OCI-LY3 (cell line): ENCODE measurements at regions not wholly inside any gene's neighbourhood (a gene's known extent, or its start where the extent isn't known, plus 50 kb on each side); places are given as distances from the start of the nearest gene placed in this dataset.
A peak's percentile ranks its signal among the peaks of the same experiment; 100 is the strongest.

ENCODE experiments used
- H2AFZ ChIP-seq: fragments of 200-600, 300-600 bp; shearing (Covaris generic); 2 replicates; pipeline ENCODE4 v1.6.0; 2014; ENCODE audit warnings: antibody characterized with exemption, low read depth, low read length
- H3K27ac ChIP-seq: fragments of 200-600, 300-600 bp; sonication (generic); 2 replicates; pipeline ENCODE4 v1.5.1; 2014; ENCODE audit warnings: mild to moderate bottlenecking, low read length, moderate library complexity, mixed read lengths
- H3K27me3 ChIP-seq: fragments of 200-600, 300-600 bp; sonication (generic); 2 replicates; pipeline ENCODE4 v1.6.1; 2014; ENCODE audit warnings: low read depth, low read length, mixed read lengths
- H3K36me3 ChIP-seq: fragments of 200-600, 300-600 bp; sonication (generic); replicated peaks from 2 replicates; pipeline ENCODE3; 2014; ENCODE audit warnings: low read depth, low read length, mixed read lengths
- H3K4me1 ChIP-seq: fragments of 300-600, 200-600 bp; sonication (generic); 2 replicates; pipeline ENCODE4 v1.6.1; 2014; ENCODE audit warnings: low read length, mixed read lengths
- H3K4me2 ChIP-seq: fragments of 200-600, 300-600 bp; sonication (generic); 2 replicates; pipeline ENCODE4 v1.6.1; 2014; ENCODE audit warnings: low read length, mixed read lengths
- H3K4me3 ChIP-seq: fragments of 300-600, 200-600 bp; sonication (generic); 2 replicates; pipeline ENCODE4 v1.5.1; 2014; ENCODE audit warnings: antibody characterized with exemption, mild to moderate bottlenecking, low read length, moderate library complexity
- H3K79me2 ChIP-seq: fragments of 300-600, 200-600 bp; shearing (Covaris generic); 2 replicates; pipeline ENCODE4 v1.6.1; 2014; ENCODE audit warnings: mild to moderate bottlenecking, low read length, mixed read lengths
- H3K9ac ChIP-seq: fragments of 300-600, 200-600 bp; shearing (Covaris generic); 2 replicates; pipeline ENCODE4 v1.6.0; 2014; ENCODE audit warnings: mild to moderate bottlenecking, low read length, moderate library complexity
- H3K9me3 ChIP-seq: fragments of 200-600, 300-600 bp; shearing (Covaris generic); 2 replicates; pipeline ENCODE4 v1.6.1; 2014; ENCODE audit warnings: low read length, mixed read lengths; ENCODE audit not compliant: insufficient read depth
- H4K20me1 ChIP-seq: fragments of 200-600, 300-600 bp; sonication (generic); 2 replicates; pipeline ENCODE4 v1.6.1; 2016; ENCODE audit warnings: low read length, mixed read lengths; ENCODE audit not compliant: insufficient read depth
- CTCF ChIP-seq: fragments of 200-600, 300-600 bp; sonication (generic); IDR thresholded peaks from 2 replicates; pipeline ENCODE4 v1.5.1; 2014; ENCODE audit warnings: antibody characterized with exemption, low read length, low read depth
- EZH2phosphoT487 ChIP-seq: fragments of 200-600 bp; shearing (Covaris generic); IDR thresholded peaks from 2 replicates; pipeline ENCODE4 v1.6.1; 2018; ENCODE audit warnings: antibody characterized with exemption, mixed run types, low read depth

GRCh38 chr12:59039005-59039404 lies 118.7 kb upstream of the LRIG3 start:
- Histone ChIP-seq H3K79me2 (no peaks in the 10 kb centered on the region), H3K4me2 (no peak overlapping the region), H3K9ac (no peak overlapping the region), H4K20me1 (no peaks in the 10 kb centered on the region), H3K9me3 (no peaks in the 10 kb centered on the region), H3K4me3 (no peak overlapping the region), H3K27me3 (no peaks in the 10 kb centered on the region), H3K4me1 (no peaks in the 10 kb centered on the region), H3K36me3 (no peaks in the 10 kb centered on the region), H2AFZ (no peak overlapping the region), H3K27ac (no peak overlapping the region)
- TF ChIP-seq CTCF (no peak), EZH2phosphoT487 (no peak)

GRCh38 chr12:59036973-59037762 lies 116.9 kb upstream of the LRIG3 start:
- Histone ChIP-seq H3K79me2 (no peaks in the 10 kb centered on the region), H4K20me1 (no peaks in the 10 kb centered on the region), H3K27ac (no peak overlapping the region), H3K4me3 (no peak overlapping the region), H3K4me1 (no peaks in the 10 kb centered on the region), H2AFZ (no peak overlapping the region), H3K36me3 (no peaks in the 10 kb centered on the region), H3K9ac (no peak overlapping the region), H3K4me2 (no peak overlapping the region), H3K9me3 (no peaks in the 10 kb centered on the region), H3K27me3 (no peaks in the 10 kb centered on the region)
- TF ChIP-seq EZH2phosphoT487 (no peak), CTCF (no peak)

GRCh38 chr12:59036347-59036746 lies 116.0 kb upstream of the LRIG3 start:
- TF ChIP-seq CTCF (no peak), EZH2phosphoT487 (no peak)

GRCh38 chr12:59031313-59031712 lies 111.0 kb upstream of the LRIG3 start:
- Histone ChIP-seq H3K9me3 (no peaks in the 10 kb centered on the region), H3K79me2 (no peaks in the 10 kb centered on the region), H3K4me3 (no peak overlapping the region), H3K9ac (no peak overlapping the region), H3K36me3 (no peaks in the 10 kb centered on the region), H3K27me3 (no peaks in the 10 kb centered on the region), H3K4me2 (peak overlapping the region; percentile 10), H4K20me1 (no peaks in the 10 kb centered on the region), H2AFZ (no peak overlapping the region), H3K4me1 (peaks cover 10% of the 10 kb centered on the region), H3K27ac (no peak overlapping the region)
- TF ChIP-seq EZH2phosphoT487, result no peak
- no peak for TF ChIP-seq CTCF

More at GRCh38 chr12:59036347-59036746, 116.0 kb upstream of the LRIG3 start:
- no peaks in the 10 kb centered on the region for H4K20me1 ChIP-seq
- no peaks in the 10 kb centered on the region for H3K9me3 ChIP-seq
- H3K4me3 ChIP-seq, result no peak overlapping the region
- no peaks in the 10 kb centered on the region for H3K27me3 ChIP-seq
- no peak overlapping the region for H3K27ac ChIP-seq
- no peak overlapping the region for H3K9ac ChIP-seq
- no peak overlapping the region for H2AFZ ChIP-seq
- H3K4me1 ChIP-seq, result peaks cover 6% of the 10 kb centered on the region
- H3K36me3 ChIP-seq, result no peaks in the 10 kb centered on the region
- H3K4me2 ChIP-seq, result no peak overlapping the region
- no peaks in the 10 kb centered on the region for H3K79me2 ChIP-seq
